GM18870 (cell line): ENCODE measurements at regions not wholly inside any gene's neighbourhood (a gene's known extent, or its start where the extent isn't known, plus 50 kb on each side); places are given as distances from the start of the nearest gene placed in this dataset.
"Not testable (repeated sequence)": the region's sequence is repeated elsewhere in the genome, so short reads cannot be mapped to it uniquely, and the experiment has no call there.

Source experiments
- ATAC-seq: cut with Tn5 transposase; IDR thresholded peaks from one replicate; pipeline ENCODE4 v1.9.1; 2021; ENCODE audit warnings: moderate library complexity; ENCODE audit not compliant: unreplicated experiment

DNA sequence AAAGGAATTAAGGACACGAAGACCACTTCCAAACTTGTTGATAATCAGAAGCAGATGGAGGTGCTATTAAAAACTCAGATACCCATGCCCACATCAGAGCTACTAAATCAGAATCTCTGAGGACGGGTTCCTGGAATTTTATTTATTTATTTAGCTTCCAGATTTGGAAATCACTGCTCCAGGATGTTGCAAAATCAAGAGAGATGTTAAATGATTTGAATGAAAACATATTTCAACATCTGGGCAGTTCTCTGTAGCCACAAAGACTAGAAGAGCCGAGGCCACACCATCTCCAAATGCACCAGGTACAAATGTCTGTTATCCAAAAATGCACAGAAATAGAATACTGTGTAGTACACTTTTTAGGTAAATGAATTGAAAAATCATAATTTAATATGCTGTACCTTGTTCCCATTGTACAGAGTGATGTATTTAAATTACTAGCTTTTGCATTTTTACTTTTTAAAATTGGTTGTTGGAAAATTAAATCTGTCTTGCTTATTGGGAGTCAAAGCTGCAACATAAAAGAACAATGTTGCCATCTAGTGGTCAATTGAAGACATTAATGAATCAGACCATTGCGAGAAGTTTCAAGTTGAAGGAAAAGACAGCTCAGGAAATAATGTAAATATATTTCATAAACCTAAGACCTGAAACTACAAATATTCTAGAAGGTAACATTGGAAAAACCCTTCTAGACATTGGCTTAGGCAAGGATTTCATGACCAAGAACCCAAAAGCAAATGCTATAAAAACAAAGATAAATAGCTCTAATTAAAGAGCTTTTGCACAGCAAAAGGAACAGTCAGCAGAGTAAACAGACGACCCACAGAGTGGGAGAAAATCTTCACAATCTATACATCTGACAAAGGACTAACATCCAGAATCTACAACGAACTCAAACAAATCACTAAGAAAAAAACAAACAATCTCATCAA is 151.3 kb upstream of the TTC29 start:
- ATAC-seq, result no peak

DNA sequence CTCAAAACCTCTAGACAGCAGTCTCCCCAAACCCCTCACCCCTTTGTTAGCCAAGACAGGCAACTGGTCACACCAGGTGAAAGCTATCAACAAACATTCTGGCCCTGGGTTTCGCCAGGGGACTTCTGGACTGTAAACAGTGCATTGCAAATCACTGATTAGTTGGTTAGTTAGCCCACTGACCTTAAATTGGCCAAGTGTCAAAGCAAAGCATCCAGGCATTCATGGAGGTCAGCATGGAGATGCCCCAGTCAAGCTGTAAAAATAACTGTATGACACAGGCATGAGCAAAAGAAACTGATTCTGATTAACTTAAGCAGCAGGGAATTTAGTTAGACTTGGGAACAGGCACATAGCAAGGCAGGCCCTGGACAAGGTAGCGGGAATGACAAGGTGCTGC is 156.0 kb upstream of the TTC29 start:
- ATAC-seq, result no peak

- no peak for ATAC-seq
These were observed 156.9 kb upstream of the TTC29 start for GRCh38 chr4:147102596-147102995.

- ATAC-seq, result no peak
These were observed 157.8 kb upstream of the TTC29 start for GRCh38 chr4:147103403-147103946.

- ATAC-seq, result no peak
These were observed 159.1 kb upstream of the TTC29 start for GRCh38 chr4:147104768-147105167.

- ATAC-seq, result no peak
These were observed 162.7 kb upstream of the TTC29 start for GRCh38 chr4:147108409-147108808.

DNA sequence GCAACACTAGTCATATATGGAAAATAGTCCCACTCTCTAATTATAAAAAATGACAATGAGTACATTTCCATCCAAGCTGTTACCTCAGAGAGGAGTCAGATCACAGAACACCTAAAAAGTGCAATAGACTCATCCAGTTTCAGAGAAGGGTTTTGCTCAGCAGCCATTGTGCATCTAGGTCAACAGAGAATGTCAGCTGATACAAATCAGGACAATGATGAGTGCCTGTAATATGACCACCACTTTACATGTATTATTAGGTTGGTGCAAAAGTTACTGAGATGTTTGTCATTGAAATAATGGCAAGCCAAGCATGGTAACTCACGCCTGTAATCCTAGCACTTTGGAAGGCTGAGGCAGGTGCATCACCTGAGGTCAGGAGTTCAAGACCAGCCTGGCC is 164.1 kb upstream of the TTC29 start:
- no peak for ATAC-seq

- no peak for ATAC-seq
These were observed 165.1 kb upstream of the TTC29 start for GRCh38 chr4:147110473-147111367.

GRCh38 chr4:147112196-147112595 is 166.5 kb upstream of the TTC29 start:
- ATAC-seq, result not testable (repeated sequence)

DNA sequence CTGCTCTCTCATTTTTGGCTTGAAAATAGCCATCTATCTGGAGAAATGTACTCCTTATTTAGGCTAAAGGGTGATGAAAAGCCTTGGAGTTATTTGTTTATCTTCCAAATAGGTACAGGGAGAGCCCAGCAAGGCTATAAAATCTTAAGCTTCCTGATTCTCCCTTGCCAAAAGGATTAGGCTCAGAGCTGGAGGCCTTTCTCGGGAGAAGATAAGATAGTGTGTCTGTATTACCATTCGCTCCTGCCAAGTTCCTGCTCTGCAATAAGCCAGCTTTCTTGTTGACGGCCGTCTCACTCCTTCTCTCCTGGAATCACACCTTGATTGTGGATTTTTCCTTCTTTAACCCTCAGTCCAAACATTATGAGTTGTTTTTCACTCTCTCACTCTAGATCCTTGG is 171.8 kb upstream of the TTC29 start:
- ATAC-seq, result no peak

DNA sequence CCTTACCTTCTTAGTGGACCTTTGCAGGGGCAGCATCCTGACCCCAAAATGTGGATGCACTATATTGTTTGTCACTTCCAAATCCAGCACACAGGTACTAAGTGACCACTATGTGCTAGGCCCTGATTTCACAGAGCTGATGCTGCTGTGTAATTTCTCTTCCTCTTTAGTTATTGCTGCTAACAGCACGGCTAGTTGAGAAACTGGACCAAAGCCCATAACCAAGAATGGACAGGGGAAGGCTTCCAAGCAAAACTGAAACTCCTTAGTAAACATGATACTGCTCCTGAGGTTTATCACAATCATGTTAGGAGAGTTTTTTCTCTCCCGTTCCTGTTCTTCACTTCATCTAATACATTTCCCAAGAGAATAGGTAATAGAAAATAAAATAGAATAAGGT is 172.9 kb upstream of the TTC29 start:
- no peak for ATAC-seq

- ATAC-seq, result no peak
These were observed 177.0 kb upstream of the TTC29 start for GRCh38 chr4:147122685-147123084.

- no peak for ATAC-seq
These were observed 177.5 kb upstream of the TTC29 start for GRCh38 chr4:147123146-147123545.

DNA sequence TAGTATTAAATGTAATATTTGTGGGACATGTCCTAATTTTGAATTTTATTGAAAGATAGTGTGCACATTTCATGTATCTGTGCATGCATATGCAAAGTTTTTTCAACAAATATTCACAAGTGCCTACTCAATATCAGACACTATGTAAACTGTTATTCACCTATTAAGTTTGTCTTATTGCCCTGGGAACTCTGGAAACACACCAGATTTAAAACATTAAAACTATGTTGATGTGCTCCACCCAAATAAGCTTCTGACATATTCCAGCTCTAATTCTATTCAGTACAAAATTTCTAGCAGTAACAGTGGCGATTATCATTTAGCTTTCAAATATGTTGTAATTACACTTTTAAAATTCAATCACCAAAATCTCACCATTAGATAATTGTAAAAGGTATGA is 183.1 kb upstream of the TTC29 start:
- no peak for ATAC-seq

DNA sequence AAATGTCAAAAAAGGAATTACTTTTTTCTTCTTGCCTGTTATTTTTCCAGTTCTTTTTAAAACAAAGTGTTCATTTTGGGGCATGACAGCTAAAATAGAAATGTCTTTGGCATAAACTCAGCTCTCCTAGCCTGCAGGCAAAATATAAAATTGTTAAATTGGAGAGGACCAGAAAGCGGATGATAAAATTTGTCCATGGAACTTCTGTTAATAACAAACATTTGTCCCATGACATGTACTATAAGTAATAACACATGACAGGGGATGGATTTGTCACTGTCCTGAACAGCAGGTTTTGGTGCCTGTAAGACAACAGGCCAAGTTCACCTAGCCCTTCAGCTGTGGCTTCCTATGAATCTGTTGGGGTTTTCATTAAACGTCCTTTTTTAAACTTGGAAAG is 184.0 kb upstream of the TTC29 start:
- no peak for ATAC-seq

GRCh38 chr4:147134536-147135210 is 189.0 kb upstream of the TTC29 start:
- ATAC-seq, result no peak

DNA sequence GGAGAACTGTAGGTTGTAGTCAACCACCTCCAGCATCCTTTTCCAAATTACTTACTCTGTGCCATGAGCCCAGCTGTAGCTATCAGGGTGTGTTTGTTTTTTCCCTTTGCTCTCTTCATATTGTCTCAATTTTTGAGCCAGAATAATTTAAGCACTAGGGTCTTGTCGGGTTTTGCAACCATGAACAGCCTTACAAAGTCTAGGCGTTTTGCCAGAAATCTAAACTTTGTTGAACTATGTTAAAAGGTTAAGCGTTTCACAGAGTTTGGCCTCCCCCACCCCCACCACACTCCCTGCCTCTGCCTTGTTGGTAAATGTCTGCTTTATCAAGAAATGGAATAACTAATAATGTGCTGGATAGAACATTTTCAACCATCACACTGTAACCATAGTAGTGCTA is 190.6 kb upstream of the TTC29 start:
- ATAC-seq, result no peak

GRCh38 chr4:147136751-147137150 is 191.1 kb upstream of the TTC29 start:
- ATAC-seq, result no peak

GRCh38 chr4:147137280-147137679 is 191.6 kb upstream of the TTC29 start:
- no peak for ATAC-seq

GRCh38 chr4:147138171-147138570 is 192.5 kb upstream of the TTC29 start:
- ATAC-seq, result no peak
